ENCODE measurements at regions not wholly inside any gene's neighbourhood (a gene's known extent, or its start where the extent isn't known, plus 50 kb on each side); places are given as distances from the start of the nearest gene placed in this dataset.
"Not testable (repeated sequence)": the region's sequence is repeated elsewhere in the genome, so short reads cannot be mapped to it uniquely, and the experiment has no call there.

GRCh38 chr5:51172903-51173626 lies 210.2 kb upstream of the ISL1 start:
- peak; percentile 78 for DNase-seq

GRCh38 chr5:51181208-51181894 lies 201.9 kb upstream of the ISL1 start:
- DNase-seq: no peak

- DNase-seq: no peak
Observed at GRCh38 chr5:51185850-51186329, 197.4 kb upstream of the ISL1 start.

GRCh38 chr5:51188001-51188591 lies 195.2 kb upstream of the ISL1 start:
- no peak for DNase-seq

GRCh38 chr5:51194671-51195070 lies 188.6 kb upstream of the ISL1 start:
- DNase-seq: no peak

- no peak for DNase-seq
Observed at GRCh38 chr5:51201024-51201423, 182.2 kb upstream of the ISL1 start.

GRCh38 chr5:51201708-51202107 lies 181.5 kb upstream of the ISL1 start:
- DNase-seq: no peak

- DNase-seq: no peak
Observed at GRCh38 chr5:51202161-51202560, 181.1 kb upstream of the ISL1 start.

- DNase-seq: no peak
Observed at GRCh38 chr5:51203598-51203997, 179.7 kb upstream of the ISL1 start.

GRCh38 chr5:51208296-51208695 lies 175.0 kb upstream of the ISL1 start:
- DNase-seq: no peak

- no peak for DNase-seq
Observed at GRCh38 chr5:51214746-51215145, 168.5 kb upstream of the ISL1 start.

GRCh38 chr5:51225789-51226742 lies 157.2 kb upstream of the ISL1 start:
- no peak for DNase-seq

GRCh38 chr5:51227963-51228470 lies 155.2 kb upstream of the ISL1 start:
- DNase-seq: no peak

GRCh38 chr5:51230336-51230735 lies 152.9 kb upstream of the ISL1 start:
- DNase-seq: no peak

- no peak for DNase-seq
Observed at GRCh38 chr5:51242456-51242855, 140.8 kb upstream of the ISL1 start.

- DNase-seq: not testable (repeated sequence)
Observed at GRCh38 chr5:51250957-51251356, 132.3 kb upstream of the ISL1 start.

GRCh38 chr5:51271261-51271660 lies 112.0 kb upstream of the ISL1 start:
- no peak for DNase-seq

GRCh38 chr5:51273021-51273420 lies 110.2 kb upstream of the ISL1 start:
- DNase-seq: no peak

GRCh38 chr5:51273871-51274270 lies 109.4 kb upstream of the ISL1 start:
- DNase-seq: no peak

- no peak for DNase-seq
Observed at GRCh38 chr5:51275428-51275827, 107.8 kb upstream of the ISL1 start.

GRCh38 chr5:51276250-51276649 lies 107.0 kb upstream of the ISL1 start:
- DNase-seq: peak; percentile 40

- no peak for DNase-seq
Observed at GRCh38 chr5:51278539-51278938, 104.7 kb upstream of the ISL1 start.
